GM06990 (cell line): ENCODE measurements at regions not wholly inside any gene's neighbourhood (a gene's known extent, or its start where the extent isn't known, plus 50 kb on each side); places are given as distances from the start of the nearest gene placed in this dataset.
"Not testable (repeated sequence)": the region's sequence is repeated elsewhere in the genome, so short reads cannot be mapped to it uniquely, and the experiment has no call there.

Experiments used
- DNase-seq: peaks from one replicate; pipeline ENCODE4 v3.0.0-alpha.2; 2011; ENCODE audit not compliant: insufficient read length; ENCODE audit errors: extremely low read depth
- H3K27me3 ChIP-seq: replicated peaks from 2 replicates; pipeline ENCODE4 v1.6.0; 2011; ENCODE audit warnings: low read length; ENCODE audit not compliant: control insufficient read depth, insufficient read depth
- H3K36me3 ChIP-seq: 2 replicates; pipeline ENCODE4 v1.5.1; 2011; ENCODE audit warnings: low read length; ENCODE audit not compliant: control insufficient read depth, insufficient read depth
- H3K4me3 ChIP-seq: replicated peaks from 2 replicates; pipeline ENCODE4 v1.5.1; 2011; ENCODE audit warnings: low read depth, mild to moderate bottlenecking, control low read depth, low read length
- CTCF ChIP-seq: IDR thresholded peaks from 2 replicates; pipeline ENCODE4 v1.5.1; 2011; ENCODE audit warnings: low read length, control low read depth, mild to moderate bottlenecking, inconsistent platforms; ENCODE audit not compliant: insufficient read depth, poor library complexity, severe bottlenecking

DNA sequence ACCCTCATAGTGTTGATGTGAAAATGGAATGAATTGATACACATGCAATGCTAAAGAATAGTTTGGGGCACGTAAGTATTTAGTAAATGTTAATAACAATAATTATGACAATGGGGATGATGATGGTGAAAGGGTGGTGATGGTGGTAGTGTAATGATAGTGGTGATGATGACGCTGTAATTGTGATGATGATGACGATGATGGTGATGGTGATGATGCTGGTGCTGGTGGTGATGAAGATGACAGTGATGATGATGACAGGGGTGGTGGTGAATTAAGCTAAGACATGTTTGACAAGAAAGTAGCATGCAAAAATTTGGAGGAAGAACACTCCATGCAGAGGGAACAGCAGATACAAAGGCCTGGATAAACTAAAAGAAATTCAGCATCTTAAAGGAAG lies 364.4 kb upstream of the API5 start:
- Histone ChIP-seq H3K27me3 (no peaks in the 10 kb centered on the region), H3K4me3 (no peak overlapping the region), H3K36me3 (no peaks in the 10 kb centered on the region)
- DNase-seq, result no peak
- no peak for TF ChIP-seq CTCF

DNA sequence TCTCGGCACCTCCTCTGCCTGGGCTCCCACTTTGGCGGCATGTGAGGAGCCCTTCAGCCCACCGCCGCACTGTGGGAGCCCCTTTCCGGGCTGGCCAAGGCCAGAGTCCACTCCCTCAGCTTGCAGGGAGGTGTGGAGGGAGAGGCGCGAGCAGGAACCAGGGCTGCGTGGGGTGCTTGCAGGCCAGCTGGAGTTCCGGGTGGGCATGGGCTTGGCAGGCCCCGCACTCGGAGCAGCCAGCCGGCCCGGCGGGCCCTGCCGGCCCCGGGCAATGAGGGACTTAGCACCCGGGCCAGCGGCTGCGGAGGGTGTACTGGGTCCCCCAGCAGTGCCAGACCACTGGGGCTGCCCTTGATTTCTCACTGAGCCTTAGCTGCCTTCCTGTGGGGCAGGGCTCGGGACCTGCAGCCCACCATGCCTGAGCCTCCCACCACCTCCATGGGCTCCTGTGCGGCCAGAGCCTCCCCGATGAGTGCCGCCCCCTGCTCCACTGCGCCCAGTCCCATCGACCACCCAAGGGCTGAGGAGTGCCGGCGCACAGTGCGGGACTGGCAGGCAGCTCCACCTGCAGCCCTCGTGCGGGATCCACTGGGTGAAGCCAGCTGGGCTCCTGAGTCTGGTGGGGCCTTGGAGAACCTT lies 361.9 kb upstream of the API5 start:
- not testable (repeated sequence) for H3K4me3 ChIP-seq, H3K27me3 ChIP-seq, H3K36me3 ChIP-seq, DNase-seq

GRCh38 chr11:42951266-42951665 lies 360.5 kb upstream of the API5 start:
- Histone ChIP-seq H3K27me3 (no peaks in the 10 kb centered on the region), H3K36me3 (no peaks in the 10 kb centered on the region), H3K4me3 (no peak overlapping the region)
- no peak for DNase-seq
- TF ChIP-seq CTCF, result no peak

DNA sequence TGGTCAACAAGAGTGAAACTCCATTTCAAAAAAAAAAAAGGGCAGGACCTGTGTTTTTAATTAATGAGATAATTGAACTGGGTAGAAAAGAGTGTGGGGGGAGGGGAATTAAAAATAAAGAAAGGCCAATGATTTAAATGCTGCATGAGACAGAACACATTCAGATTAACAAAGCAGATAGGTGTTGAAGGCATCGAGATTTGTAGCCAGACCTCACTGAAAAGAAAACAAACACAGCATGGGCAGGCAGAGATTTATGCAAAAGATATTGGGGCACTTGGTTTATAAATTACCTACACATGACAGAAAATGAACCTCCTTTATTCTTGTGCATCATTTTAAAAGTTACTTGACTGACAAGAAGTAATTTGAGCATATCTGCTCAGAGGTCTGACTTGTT lies 354.0 kb upstream of the API5 start:
- H3K27me3 ChIP-seq, result no peaks in the 10 kb centered on the region
- H3K4me3 ChIP-seq, result no peak overlapping the region
- no peaks in the 10 kb centered on the region for H3K36me3 ChIP-seq
- no peak for TF ChIP-seq CTCF
- no peak for DNase-seq

GRCh38 chr11:42958635-42959034 lies 353.2 kb upstream of the API5 start:
- H3K4me3 ChIP-seq, result no peak overlapping the region
- DNase-seq, result no peak
- H3K36me3 ChIP-seq, result no peaks in the 10 kb centered on the region
- no peaks in the 10 kb centered on the region for H3K27me3 ChIP-seq
- no peak for TF ChIP-seq CTCF

- Histone ChIP-seq H3K4me3 (no peak overlapping the region), H3K27me3 (no peaks in the 10 kb centered on the region), H3K36me3 (no peaks in the 10 kb centered on the region)
- no peak for TF ChIP-seq CTCF
- no peak for DNase-seq
Measured at GRCh38 chr11:42960521-42961088, 351.2 kb upstream of the API5 start.
